Gastroesophageal sphincter (tissue), 3 donors: ENCODE measurements at regions not wholly inside any gene's neighbourhood (a gene's known extent, or its start where the extent isn't known, plus 50 kb on each side); places are given as distances from the start of the nearest gene placed in this dataset.

Experiments
- CTCF ChIP-seq, 4 experiments: fragments of 200-600 bp in 2 of 4; fragments of 450-650 bp in 2 of 4; sonication (generic) in 1 of 4; IDR thresholded peaks; one replicate each; pipeline ENCODE4 v1.5.1; 2017 to 2019; ENCODE audit warnings: antibody characterized with exemption in 4 of 4, mild to moderate bottlenecking in 2 of 4, moderate library complexity in 2 of 4
- POLR2A ChIP-seq, 2 donors: fragments of 450-650 bp; IDR thresholded peaks; one replicate each; pipeline ENCODE4 v1.6.1; 2017; ENCODE audit warnings: antibody characterized with exemption in 2 of 2, mild to moderate bottlenecking in 2 of 2, moderate library complexity in 1 of 2

- TF ChIP-seq CTCF (IDR thresholded peaks at IDR 0.05): no peak
- TF ChIP-seq POLR2A (IDR thresholded peaks at IDR 0.05): no peak
Observed at GRCh38 chr11:92711926-92712325, 257.5 kb upstream of the MTNR1B start.
